MM.1S (cell line): ENCODE measurements at regions not wholly inside any gene's neighbourhood (a gene's known extent, or its start where the extent isn't known, plus 50 kb on each side); places are given as distances from the start of the nearest gene placed in this dataset.

Source experiments
- DNase-seq: peaks from one replicate; pipeline ENCODE4 v3.0.0-alpha.2; 2015
- H2AFZ ChIP-seq: fragments of 300-600 bp; sonication (generic); 2 replicates; pipeline ENCODE4 v1.6.0; 2016; ENCODE audit warnings: antibody characterized with exemption, low read length
- H3F3A ChIP-seq: fragments of 300-600 bp; sonication (generic); 2 replicates; pipeline ENCODE4 v1.6.1; 2016; ENCODE audit warnings: mild to moderate bottlenecking, antibody characterized with exemption, low read length, moderate library complexity, mixed read lengths; ENCODE audit not compliant: insufficient read depth
- H3K27ac ChIP-seq: fragments of 300-600 bp; sonication (generic); 2 replicates; pipeline ENCODE4 v1.5.1; 2016; ENCODE audit warnings: mild to moderate bottlenecking, low read length
- H3K27me3 ChIP-seq: fragments of 300-600 bp; sonication (generic); replicated peaks from 2 replicates; pipeline ENCODE4 v1.6.0; 2016; ENCODE audit warnings: low read length; ENCODE audit not compliant: insufficient read depth
- H3K36me3 ChIP-seq: fragments of 300-600 bp; sonication (generic); replicated peaks from 2 replicates; pipeline ENCODE4 v1.6.1; 2016; ENCODE audit warnings: mild to moderate bottlenecking, low read length, mixed read lengths; ENCODE audit not compliant: insufficient read depth
- H3K4me1 ChIP-seq: fragments of 300-600 bp; sonication (generic); 2 replicates; pipeline ENCODE4 v1.6.1; 2016; ENCODE audit warnings: low read length, mixed read lengths
- H3K4me2 ChIP-seq: fragments of 300-600 bp; sonication (generic); 2 replicates; pipeline ENCODE4 v1.6.0; 2016; ENCODE audit warnings: low read depth, low read length
- H3K4me3 ChIP-seq: fragments of 300-600 bp; sonication (generic); 2 replicates; pipeline ENCODE4 v1.5.1; 2016; ENCODE audit warnings: low read length, mixed read lengths
- H3K79me2 ChIP-seq: fragments of 300-600 bp; sonication (generic); 2 replicates; pipeline ENCODE4 v1.6.1; 2016; ENCODE audit warnings: mixed run types, low read length, mixed read lengths
- H3K9ac ChIP-seq: fragments of 300-600 bp; sonication (generic); 2 replicates; pipeline ENCODE4 v1.6.1; 2016; ENCODE audit warnings: low read length, mixed read lengths
- H3K9me2 ChIP-seq: fragments of 300-600 bp; sonication (generic); replicated peaks from 2 replicates; pipeline ENCODE4 v1.6.1; 2016; ENCODE audit warnings: mild to moderate bottlenecking, low read length, mixed read lengths; ENCODE audit not compliant: insufficient read depth
- H3K9me3 ChIP-seq: fragments of 300-600 bp; sonication (generic); replicated peaks from 2 replicates; pipeline ENCODE4 v1.6.1; 2016; ENCODE audit warnings: mild to moderate bottlenecking, low read length, mixed read lengths; ENCODE audit not compliant: insufficient read depth
- H4K20me1 ChIP-seq: fragments of 300-600 bp; sonication (generic); 2 replicates; pipeline ENCODE4 v1.6.1; 2016; ENCODE audit warnings: mild to moderate bottlenecking, low read length, moderate library complexity, mixed read lengths; ENCODE audit not compliant: insufficient read depth
- CTCF ChIP-seq: fragments of 300-600 bp; sonication (generic); IDR thresholded peaks from 2 replicates; pipeline ENCODE4 v1.5.1; 2016; ENCODE audit warnings: antibody characterized with exemption, low read length, mixed read lengths
- EZH2 ChIP-seq: fragments of 300-600 bp; sonication (generic); optimal IDR thresholded peaks from 2 replicates; pipeline ENCODE3; 2017; ENCODE audit warnings: low read depth, mild to moderate bottlenecking, antibody characterized with exemption, low read length, mixed read lengths
- EZH2phosphoT487 ChIP-seq: fragments of 300-600 bp; sonication (generic); IDR thresholded peaks from 2 replicates; pipeline ENCODE4 v1.6.1; 2018; ENCODE audit warnings: antibody characterized with exemption, low read length

GRCh38 chr7:53110425-53110824 is 75.0 kb downstream of the POM121L12 start:
- Histone ChIP-seq H3K4me2 (no peak overlapping the region), H3K27ac (no peak overlapping the region), H3K9me2 (no peaks in the 10 kb centered on the region), H3K9ac (no peak overlapping the region), H3K4me3 (no peak overlapping the region), H3K27me3 (no peaks in the 10 kb centered on the region), H3K79me2 (no peaks in the 10 kb centered on the region), H2AFZ (no peak overlapping the region), H3F3A (no peaks in the 10 kb centered on the region), H3K4me1 (no peaks in the 10 kb centered on the region), H3K36me3 (no peaks in the 10 kb centered on the region), H3K9me3 (no peaks in the 10 kb centered on the region), H4K20me1 (no peaks in the 10 kb centered on the region)
- DNase-seq, result no peak
- TF ChIP-seq EZH2, result no peak
- TF ChIP-seq EZH2phosphoT487, result no peak
- no peak for TF ChIP-seq CTCF

- Histone ChIP-seq H3K27me3 (no peaks in the 10 kb centered on the region), H3K4me2 (no peak overlapping the region), H3K9me2 (no peaks in the 10 kb centered on the region), H3K4me1 (no peaks in the 10 kb centered on the region), H3K36me3 (no peaks in the 10 kb centered on the region), H3K9me3 (no peaks in the 10 kb centered on the region), H3K27ac (no peak overlapping the region), H3K9ac (no peak overlapping the region), H3F3A (no peaks in the 10 kb centered on the region), H4K20me1 (no peaks in the 10 kb centered on the region), H3K79me2 (no peaks in the 10 kb centered on the region), H3K4me3 (no peak overlapping the region), H2AFZ (no peak overlapping the region)
- DNase-seq, result no peak
- no peak for TF ChIP-seq EZH2
Observed at GRCh38 chr7:53111031-53111430, 75.6 kb downstream of the POM121L12 start.

GRCh38 chr7:53113424-53113823 is 78.0 kb downstream of the POM121L12 start:
- Histone ChIP-seq H4K20me1 (no peaks in the 10 kb centered on the region), H3K9me2 (no peaks in the 10 kb centered on the region), H2AFZ (no peak overlapping the region), H3K79me2 (no peaks in the 10 kb centered on the region), H3K27me3 (no peaks in the 10 kb centered on the region), H3K9ac (no peak overlapping the region), H3K4me1 (no peaks in the 10 kb centered on the region), H3K4me3 (no peak overlapping the region), H3F3A (no peaks in the 10 kb centered on the region), H3K27ac (no peak overlapping the region), H3K4me2 (no peak overlapping the region), H3K9me3 (no peaks in the 10 kb centered on the region), H3K36me3 (no peaks in the 10 kb centered on the region)
- no peak for DNase-seq
- TF ChIP-seq CTCF, result no peak
- no peak for TF ChIP-seq EZH2
- no peak for TF ChIP-seq EZH2phosphoT487

- Histone ChIP-seq H3F3A (no peaks in the 10 kb centered on the region), H3K4me3 (no peak overlapping the region), H3K9ac (no peak overlapping the region), H3K27ac (no peak overlapping the region), H4K20me1 (no peaks in the 10 kb centered on the region), H3K4me1 (no peaks in the 10 kb centered on the region), H3K9me3 (no peaks in the 10 kb centered on the region), H3K36me3 (no peaks in the 10 kb centered on the region), H3K9me2 (no peaks in the 10 kb centered on the region), H2AFZ (no peak overlapping the region), H3K27me3 (no peaks in the 10 kb centered on the region), H3K79me2 (no peaks in the 10 kb centered on the region), H3K4me2 (no peak overlapping the region)
- no peak for DNase-seq
- no peak for TF ChIP-seq EZH2
- no peak for TF ChIP-seq CTCF
- no peak for TF ChIP-seq EZH2phosphoT487
Observed at GRCh38 chr7:53119514-53119941, 84.1 kb downstream of the POM121L12 start.
